NCI-H128 (cell line): ENCODE measurements at regions not wholly inside any gene's neighbourhood (a gene's known extent, or its start where the extent isn't known, plus 50 kb on each side); places are given as distances from the start of the nearest gene placed in this dataset.

Source experiments
- DNase-seq: peaks from one replicate; lab custom pipeline; 2025; ENCODE audit not compliant: unreplicated experiment; lab: John Stamatoyannopoulos, UW

GRCh38 chr15:47945872-47946650 is 174.7 kb upstream of the SLC24A5 start:
- DNase-seq, result no peak

DNA sequence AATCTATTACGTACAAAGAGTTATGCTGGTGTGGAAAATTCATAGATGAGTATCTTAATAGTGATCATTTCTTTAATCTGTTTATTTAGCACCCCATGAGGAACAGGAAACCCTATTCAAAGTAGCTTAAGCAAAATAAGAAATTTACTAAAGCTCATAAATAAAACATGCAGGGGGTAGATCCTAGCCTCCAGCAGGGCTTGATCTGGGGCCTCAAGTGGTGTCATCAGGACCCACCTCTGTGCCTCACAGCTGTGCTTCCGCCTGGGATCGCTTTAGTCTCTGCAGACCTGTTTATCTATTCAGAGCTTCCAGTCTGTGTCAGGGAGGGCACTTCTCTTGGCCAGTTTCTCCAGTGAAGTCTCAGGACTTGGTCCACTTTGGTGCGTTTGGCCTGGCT is 171.0 kb upstream of the SLC24A5 start:
- DNase-seq, result no peak

GRCh38 chr15:47950447-47950846 is 170.3 kb upstream of the SLC24A5 start:
- DNase-seq, result no peak

- no peak for DNase-seq
Observed at GRCh38 chr15:47951781-47952180, 169.0 kb upstream of the SLC24A5 start.

DNA sequence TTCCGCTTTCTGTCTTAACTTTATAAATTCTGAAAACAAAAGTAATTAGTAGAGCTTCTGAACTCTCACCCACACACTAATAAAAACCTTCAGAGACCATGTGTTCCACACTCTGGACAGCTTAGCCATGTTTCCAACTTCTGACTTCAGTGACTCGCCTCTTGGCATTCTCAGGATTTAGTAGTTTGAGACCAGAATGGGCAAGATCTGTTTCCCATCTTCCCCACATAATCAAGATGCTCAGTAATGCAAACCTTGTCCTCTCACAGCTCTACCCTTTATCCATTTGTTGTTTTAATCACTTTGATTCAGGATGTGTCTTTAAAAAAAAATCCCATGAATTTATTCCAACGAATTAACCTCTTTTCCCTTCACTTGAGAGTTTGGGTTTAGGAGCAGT is 166.6 kb upstream of the SLC24A5 start:
- no peak for DNase-seq

- DNase-seq, result no peak
Observed at GRCh38 chr15:47955021-47955420, 165.8 kb upstream of the SLC24A5 start.

- DNase-seq, result no peak
Observed at GRCh38 chr15:47959617-47960413, 161.0 kb upstream of the SLC24A5 start.

DNA sequence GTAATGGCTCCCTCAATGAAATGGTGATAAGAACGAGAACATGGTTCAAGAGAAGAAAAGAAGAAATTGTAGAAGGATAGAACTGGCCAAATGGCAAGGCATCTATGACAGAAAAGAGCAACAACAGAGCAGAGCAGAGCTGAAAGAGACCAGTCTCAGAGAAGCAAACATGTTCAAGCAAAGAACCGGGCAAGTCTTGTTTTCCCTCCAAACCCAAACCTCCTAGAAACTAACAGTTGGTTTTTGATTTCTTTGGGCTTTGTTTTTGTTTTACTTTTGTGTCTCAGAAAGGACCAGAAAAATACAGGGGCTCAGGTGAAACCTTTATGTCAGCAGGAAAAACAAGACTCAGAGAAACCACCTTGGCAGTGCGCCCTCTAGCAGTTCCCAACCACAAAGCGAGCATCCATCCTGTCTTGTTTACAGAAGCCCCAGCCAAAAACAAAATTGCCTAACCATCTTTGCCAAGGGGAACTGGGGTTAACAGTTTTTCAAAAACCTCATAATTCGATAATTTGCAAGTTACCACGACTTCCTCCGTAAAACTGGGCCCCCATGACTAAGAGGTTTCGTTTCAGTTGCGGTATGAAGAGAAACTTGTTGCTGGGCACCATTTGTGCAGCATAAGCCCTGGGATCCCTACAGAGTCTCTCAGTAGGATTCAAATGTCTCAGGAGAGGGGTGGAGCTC is 159.2 kb upstream of the SLC24A5 start:
- no peak for DNase-seq

DNA sequence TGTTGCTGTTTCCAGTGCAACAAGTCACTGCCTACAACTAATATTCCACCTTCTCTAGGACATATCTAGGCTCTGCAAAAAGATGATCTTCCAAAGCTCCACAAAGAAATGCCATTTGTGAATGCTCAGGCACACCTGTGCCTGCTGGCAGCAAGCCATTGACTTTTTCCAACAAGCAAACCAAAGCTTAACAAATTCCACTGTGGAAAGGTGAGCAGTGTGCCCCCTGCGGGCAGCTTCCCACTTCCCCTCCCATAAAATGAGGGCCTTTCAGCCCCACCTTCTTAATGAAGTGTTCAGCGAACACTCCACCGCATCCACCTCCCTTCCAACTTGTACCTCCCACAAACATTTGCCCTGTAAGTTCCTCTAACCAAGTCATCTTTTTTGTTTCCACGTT is 157.5 kb upstream of the SLC24A5 start:
- no peak for DNase-seq

DNA sequence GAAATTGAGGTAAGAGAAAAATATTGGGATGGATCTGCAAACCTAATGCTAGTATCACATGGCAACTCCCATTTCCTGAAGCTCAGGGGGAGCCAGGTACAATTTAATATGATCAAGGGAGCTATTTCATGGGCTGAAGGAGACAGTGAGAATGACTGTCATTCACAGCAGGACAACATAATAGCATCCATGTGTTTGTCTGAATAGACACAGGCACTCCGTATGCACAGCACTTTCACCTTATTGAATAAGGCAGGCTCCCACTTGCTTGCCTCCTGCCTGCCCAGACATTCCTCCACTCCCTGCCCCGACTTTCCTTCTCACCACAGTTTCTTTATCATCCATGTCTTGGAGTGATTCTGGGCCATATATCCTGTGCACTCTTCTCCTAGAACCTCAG is 156.6 kb upstream of the SLC24A5 start:
- DNase-seq, result no peak

- no peak for DNase-seq
Observed at GRCh38 chr15:47965297-47965696, 155.5 kb upstream of the SLC24A5 start.

GRCh38 chr15:47968593-47968992 is 152.2 kb upstream of the SLC24A5 start:
- DNase-seq, result no peak

GRCh38 chr15:47971637-47972036 is 149.2 kb upstream of the SLC24A5 start:
- no peak for DNase-seq

DNA sequence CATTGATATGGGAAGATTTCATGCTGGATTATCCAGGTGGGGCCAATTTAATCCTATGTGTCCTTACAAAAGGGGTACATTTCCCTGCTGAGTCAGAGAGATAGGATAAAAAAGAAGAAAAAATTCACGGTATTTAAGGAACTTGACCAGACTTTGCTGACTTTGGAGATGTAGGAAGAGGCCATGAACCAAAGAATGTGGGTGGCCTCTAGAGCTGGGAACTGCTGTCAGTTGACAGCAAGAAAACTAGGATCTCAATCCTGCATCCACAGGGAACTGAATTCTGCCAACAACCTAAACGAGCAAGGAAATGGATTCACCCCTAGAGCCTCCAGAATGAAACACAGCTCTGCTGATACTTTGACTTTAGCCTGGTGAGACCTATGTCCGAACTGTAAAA is 148.1 kb upstream of the SLC24A5 start:
- no peak for DNase-seq

DNA sequence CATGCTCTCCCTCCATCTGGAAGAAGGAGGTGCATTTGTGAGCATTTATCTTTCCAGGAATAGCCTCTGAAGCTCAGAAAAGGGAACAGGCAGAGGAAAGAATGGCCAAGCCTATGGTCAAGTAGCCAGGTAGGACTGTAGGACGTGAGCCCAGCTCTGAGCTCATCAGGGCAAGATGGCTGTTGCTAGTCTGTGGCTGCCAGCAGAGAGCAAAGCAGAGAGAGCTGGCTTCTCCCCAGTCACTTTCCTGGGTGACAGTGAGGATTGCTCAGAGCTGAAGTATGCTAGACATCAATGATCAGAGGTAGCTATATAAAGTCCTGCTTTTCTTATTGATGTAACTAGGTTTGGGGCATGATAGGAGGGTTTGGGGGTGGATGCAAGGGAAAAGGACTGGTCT is 146.1 kb upstream of the SLC24A5 start:
- DNase-seq, result no peak

DNA sequence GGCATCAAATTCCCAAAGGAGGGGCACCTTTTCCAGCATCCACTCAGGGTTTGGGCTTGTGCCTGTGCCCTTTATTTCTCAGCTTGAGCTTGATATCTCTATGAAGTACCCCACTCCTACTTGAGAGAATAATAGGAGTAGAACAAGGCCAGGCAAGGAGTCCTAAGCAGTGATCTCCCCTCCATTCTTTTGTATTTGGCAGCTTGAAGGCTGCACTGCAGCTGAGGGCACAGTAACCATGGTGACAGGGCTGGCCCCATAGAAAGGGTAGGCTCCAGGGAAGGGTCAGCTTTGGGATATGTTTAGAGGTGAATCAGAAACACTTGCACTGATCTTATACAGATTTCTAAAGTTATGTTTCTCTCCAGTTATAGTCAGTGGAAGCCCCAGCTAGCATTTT is 145.4 kb upstream of the SLC24A5 start:
- DNase-seq, result no peak

- DNase-seq, result no peak
Observed at GRCh38 chr15:47983533-47983932, 137.3 kb upstream of the SLC24A5 start.

- no peak for DNase-seq
Observed at GRCh38 chr15:47985568-47985967, 135.2 kb upstream of the SLC24A5 start.

DNA sequence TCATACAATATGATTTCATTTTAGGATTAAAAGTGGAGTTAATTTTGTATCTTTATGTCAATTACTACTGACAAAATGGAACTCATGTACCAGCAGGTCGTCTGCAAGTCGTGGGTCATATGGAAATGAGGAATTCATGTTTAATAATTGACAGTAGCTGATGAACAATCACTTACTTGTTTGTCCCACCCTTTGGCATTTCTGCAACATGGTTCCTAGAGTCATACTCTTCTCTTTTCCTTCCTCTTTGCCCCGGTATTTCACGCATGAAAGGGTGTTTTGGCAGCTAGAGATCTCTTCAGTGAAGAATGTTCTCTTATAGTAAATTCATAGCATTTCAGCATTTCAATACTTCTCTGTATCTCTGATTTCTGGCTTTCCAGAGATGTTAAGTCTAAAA is 133.3 kb upstream of the SLC24A5 start:
- DNase-seq, result no peak

DNA sequence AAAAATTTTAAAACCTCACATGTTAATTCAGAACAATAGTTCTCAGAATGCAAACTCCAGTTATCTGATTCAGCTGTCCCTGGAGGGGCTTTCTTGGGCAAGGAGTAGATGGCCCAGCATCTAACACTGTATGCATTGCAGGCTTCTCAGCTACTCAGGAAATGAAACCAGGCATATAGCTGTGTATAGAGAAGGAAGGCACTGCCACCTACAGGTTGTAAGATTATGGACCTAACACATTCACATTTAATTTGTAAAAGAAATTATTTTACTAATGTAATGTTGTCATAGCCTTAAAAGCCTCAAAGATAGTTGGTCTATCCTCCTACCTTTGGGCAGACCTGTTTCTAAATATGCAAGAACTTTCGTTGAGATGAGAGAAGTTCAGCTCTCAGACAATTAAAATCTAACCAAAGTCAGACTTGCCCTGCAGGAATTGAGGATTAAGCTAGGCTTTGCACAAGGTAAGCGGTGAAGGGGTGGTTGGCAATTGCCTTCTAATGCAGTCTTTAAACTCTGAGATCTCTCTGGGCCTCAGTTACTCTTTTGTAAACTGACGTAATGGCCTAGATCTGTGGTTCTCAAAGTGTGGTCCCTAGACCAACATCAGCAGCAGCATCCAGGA is 132.8 kb upstream of the SLC24A5 start:
- DNase-seq, result no peak

- DNase-seq, result no peak
Observed at GRCh38 chr15:47988564-47988963, 132.2 kb upstream of the SLC24A5 start.
